GM18873 (cell line): ENCODE measurements at regions not wholly inside any gene's neighbourhood (a gene's known extent, or its start where the extent isn't known, plus 50 kb on each side); places are given as distances from the start of the nearest gene placed in this dataset.
A peak's percentile ranks its signal among the peaks of the same experiment; 100 is the strongest.
"Not testable (repeated sequence)": the region's sequence is repeated elsewhere in the genome, so short reads cannot be mapped to it uniquely, and the experiment has no call there.

Experiments used
- ATAC-seq: cut with Tn5 transposase; IDR thresholded peaks from one replicate; pipeline ENCODE4 v1.9.1; 2021; ENCODE audit warnings: mild to moderate bottlenecking, moderate library complexity, moderate number of reproducible peaks; ENCODE audit not compliant: unreplicated experiment, low FRiP score

DNA sequence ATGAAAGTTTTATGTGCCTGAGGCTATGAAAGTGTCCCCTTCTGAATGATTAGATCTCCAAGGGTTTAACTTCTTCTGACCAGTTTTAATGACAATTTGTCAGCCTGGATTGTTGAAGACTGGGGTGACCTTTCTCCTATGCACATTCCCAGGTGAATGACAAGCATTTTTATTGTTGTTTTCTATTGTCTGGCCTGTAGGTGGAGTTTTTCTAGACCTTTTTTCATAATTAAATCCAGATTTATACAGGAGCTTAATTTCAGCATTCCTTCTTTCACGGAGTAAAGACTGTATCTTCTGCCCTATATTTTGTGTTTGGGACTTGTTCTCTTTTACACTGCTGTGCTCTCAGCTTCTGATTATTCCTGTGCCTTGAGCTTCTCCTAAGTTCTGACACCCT lies 125.0 kb upstream of the FAR2 start:
- no peak for ATAC-seq

GRCh38 chr12:29025937-29026336 lies 123.1 kb upstream of the FAR2 start:
- ATAC-seq, result no peak

DNA sequence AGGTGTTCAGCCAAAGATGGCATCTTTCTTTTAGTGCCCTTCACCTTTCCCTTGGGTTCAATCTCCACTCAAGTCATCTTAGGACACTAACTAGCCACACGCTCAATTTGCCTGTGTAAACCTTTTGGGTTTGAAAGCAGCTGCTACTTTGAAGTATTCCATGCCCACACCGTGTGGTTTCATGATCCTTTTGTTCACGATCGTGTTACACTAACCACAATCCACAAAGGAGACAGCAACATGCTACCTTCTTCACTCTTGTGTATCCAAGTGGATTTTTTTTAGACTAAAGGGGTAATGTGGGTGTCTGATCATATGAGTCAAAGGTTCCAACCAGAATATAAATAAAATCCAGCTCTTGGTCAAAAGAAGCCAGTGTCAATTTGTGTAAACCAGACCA lies 122.7 kb upstream of the FAR2 start:
- ATAC-seq, result no peak

DNA sequence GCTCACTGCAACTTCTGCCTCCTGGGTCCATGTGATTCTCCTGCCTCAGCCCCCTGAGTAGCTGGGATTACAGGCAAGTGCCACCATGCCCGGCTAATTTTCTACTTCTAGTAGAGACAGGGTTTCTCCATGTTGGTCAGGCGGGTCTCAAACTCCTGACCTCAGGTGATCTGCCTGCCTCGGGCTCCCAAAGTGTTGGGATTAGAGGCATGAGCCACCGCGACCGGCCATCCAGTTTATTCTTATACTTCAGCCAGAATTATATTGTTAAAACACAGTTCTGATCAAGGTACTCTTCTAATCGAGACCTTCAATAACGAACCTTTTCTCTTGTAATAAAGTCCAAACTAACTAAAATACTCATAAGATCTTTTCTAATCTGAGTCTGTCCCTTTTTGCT lies 119.6 kb upstream of the FAR2 start:
- ATAC-seq, result not testable (repeated sequence)

GRCh38 chr12:29030006-29030405 lies 119.1 kb upstream of the FAR2 start:
- no peak for ATAC-seq

DNA sequence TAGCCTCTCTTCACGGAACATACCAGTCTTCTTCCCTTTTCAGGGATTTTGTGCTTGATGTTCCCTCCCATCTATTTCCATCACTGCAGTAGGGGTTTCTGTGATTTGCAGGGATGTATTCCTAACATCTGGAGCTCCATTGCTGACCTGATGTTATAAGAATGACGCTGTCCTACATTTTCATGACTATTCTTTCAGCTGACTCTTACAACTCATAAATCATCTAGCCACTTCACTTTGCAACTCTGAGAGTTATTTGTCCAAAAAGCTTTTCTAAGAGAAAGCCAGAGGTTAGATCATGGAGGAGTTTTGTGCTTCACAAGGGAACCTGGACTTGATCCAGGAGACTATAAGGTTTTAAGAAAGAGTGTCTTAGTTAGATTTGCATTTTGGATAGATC lies 116.6 kb upstream of the FAR2 start:
- ATAC-seq, result no peak

DNA sequence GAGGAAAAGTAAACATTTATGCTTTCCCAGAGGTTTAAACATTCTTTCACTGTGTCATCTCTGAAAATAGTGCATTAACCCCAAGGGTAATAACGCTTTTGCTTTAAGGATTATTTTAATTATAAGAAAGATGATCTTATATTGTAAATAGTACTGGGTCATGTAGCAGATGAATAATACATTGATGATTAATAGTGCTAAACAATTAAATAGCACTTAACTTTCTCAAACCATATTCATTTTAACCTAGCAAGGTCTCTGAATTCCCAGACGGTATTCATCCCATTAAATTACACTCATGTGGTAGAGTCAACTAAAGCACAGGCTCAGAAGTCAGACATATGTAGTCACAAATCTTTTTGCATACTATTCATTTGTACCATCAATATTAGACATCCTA lies 115.6 kb upstream of the FAR2 start:
- no peak for ATAC-seq

- ATAC-seq, result no peak
These were observed 114.0 kb upstream of the FAR2 start for GRCh38 chr12:29035112-29035511.

GRCh38 chr12:29039013-29039412 lies 110.1 kb upstream of the FAR2 start:
- no peak for ATAC-seq

DNA sequence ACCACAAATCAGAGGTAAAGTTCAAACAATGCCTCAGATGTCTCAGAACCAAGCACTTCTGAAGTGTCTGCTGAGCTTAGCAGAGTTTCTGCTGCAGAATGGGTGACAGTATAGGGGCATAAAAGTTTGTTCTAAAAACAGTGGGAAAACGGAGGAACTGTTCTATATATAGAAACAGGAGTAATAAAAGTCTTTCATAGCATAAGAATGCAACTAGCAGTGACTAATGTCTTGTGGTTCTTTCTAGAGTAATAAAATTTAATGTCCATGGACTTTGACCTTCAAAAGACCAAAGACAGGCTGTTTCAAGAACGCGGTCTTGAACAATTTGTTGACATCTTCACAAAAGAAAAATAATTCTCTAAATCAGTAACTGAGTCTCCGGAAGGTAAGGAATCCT lies 107.5 kb upstream of the FAR2 start:
- ATAC-seq, result no peak

DNA sequence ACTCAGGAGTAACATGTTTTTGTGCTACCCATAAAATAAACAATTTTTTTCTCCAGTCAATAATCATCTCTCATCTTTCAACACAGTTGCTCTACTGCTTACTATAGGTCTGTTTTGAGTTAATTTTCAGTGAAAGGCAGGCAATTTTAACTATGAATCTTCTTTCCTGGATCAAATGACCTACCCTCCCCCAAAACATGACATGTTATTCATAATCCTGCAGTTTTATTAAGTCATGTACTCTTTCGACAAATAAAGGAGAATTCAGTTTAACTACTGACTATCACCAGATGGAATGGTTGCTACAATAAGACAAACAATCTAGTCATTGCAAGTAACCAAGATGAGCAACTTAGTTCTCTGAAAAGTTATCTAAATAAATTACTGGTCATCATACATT lies 106.0 kb upstream of the FAR2 start:
- ATAC-seq, result no peak

GRCh38 chr12:29044799-29045198 lies 104.3 kb upstream of the FAR2 start:
- ATAC-seq, result no peak

- no peak for ATAC-seq
These were observed 100.3 kb upstream of the FAR2 start for GRCh38 chr12:29048787-29049186.

- ATAC-seq, result peak; percentile 64
These were observed 98.6 kb upstream of the FAR2 start for GRCh38 chr12:29050503-29050902.

DNA sequence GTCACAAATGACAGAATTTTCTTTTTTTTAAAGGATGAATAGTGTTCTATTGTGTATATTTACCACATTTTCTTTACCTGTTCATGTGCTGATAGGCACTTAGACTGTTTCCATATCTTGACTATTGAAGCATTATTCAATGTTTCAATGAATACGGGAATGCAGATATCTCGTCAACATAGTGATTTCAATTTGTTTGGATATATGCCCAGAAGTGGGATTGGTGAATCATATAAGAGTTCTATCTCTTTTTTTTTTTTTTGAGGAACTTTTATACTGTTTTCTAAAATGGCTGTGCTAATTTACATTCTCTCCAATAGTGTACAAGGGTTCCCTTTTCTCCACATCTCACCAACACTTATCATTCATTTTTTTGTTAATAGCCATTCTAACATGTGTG lies 97.9 kb upstream of the FAR2 start:
- no peak for ATAC-seq

DNA sequence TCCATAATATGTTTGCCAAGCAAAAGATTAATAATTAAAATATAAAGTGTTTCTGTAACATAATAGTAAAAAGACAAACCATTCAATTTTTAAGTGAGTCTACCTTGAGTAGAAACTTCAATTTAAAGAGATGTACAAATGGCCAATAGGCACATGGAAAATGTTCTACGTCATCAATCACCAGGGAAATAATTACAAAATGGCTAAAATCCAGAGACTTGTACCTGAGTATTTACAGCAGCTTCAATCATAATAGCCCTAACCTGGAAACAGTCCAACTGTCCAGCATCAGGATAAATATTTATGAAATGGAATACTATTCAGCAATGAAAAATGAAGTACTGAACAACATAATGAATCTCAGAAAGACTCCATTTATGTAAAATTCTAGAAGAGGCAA lies 95.5 kb upstream of the FAR2 start:
- ATAC-seq, result no peak

GRCh38 chr12:29054858-29055663 lies 94.0 kb upstream of the FAR2 start:
- no peak for ATAC-seq

DNA sequence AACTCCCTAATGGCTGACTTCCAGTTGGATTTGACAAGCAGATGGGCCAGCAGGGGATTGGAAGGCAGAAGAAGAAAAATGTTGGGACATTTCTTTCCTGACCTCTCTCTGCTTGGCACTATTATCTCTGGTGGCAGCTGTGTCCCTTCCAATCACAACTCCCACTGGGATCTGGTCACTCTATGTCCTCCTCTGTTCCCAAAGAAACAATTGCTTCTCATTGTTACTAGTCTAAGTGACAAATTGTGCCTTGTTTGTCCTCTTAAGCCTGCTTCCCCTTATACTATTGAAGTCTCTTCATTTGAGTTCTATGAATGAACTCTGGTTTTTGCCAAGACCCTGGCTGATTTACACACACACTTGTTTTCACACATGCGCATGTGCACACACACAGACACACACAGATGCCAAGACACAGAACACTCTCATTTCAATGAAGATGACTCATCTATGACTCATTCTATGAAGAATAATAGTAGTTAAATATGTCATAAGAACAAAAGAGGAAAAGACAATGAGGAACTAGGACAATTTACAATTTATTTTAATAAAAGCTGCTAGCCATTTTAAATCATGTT lies 83.0 kb upstream of the FAR2 start:
- peak; percentile 68 for ATAC-seq

DNA sequence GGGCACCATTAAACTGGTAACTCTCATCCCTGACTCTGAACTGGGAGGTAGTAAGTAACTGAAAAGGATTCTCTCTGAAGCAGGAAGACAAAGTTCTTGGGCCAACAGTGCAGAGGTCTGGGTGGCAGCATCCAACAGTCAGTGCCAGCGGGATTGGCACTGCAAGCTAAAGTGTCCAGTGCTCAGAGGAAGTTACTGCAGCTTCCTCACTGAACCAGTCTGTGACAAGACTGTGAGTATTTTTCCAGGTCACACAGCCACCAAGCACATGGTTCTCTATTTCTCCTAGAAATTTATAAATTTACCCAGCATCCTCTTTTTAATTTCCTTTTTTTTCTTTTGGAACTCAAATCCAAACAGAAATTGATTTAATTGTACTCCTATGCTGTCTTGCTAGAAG lies 81.6 kb upstream of the FAR2 start:
- ATAC-seq, result no peak

DNA sequence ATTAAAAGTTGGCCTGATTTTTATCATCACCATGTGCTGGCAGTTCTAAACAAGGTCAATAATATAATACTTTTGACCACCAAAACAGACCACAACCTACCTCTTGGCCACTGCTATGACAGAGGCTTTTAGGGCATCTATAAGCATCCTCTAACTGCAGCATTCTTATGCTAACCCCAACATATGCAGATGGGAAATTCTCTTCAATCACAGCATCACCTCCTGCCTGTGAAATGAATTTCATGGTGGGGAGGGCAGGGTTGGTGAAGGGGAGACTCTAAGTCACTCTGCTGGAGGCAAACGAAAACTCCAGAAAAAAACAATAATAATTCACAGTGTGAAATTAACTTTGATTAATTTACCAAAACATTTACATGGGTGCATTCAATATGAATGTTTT lies 78.8 kb upstream of the FAR2 start:
- no peak for ATAC-seq

DNA sequence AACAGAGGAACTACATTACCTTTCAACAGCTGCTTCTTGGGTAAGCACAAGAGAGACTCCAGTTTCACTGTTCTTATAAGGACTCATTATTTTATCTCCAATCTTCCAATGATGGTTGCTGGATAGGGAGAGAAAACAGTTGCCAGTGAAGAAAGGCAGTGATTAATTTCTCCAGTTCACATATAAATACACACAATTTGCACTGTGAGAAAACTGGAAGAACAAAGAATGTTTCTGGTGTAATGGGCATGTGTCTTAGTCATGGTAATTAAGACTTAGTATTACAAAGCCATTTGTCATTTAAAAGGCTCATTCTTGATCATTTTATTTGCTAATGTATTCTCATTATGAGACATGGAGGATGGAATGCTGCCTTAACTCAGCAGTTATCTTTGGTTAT lies 78.0 kb upstream of the FAR2 start:
- ATAC-seq, result no peak

DNA sequence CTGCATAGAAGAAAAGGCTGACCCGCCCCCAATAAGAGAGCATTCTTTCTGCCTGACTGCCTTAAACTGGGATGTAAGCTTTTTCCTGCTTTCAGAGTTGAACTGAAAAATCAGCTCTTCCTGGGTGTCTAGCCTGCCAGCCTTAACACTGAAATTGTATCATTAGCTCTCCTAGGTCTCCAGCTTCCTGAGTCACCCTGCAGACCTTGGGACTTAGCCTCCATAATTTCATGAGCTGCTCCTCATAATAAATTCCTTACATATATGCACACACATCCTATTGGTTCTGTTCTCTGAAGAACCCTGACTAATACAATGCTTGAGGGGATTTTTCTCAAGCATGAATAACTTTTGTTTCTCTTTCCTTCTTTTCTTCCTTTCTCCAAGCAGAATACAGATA lies 76.4 kb upstream of the FAR2 start:
- ATAC-seq, result no peak
